GM03348 (cell line): ENCODE measurements at regions not wholly inside any gene's neighbourhood (a gene's known extent, or its start where the extent isn't known, plus 50 kb on each side); places are given as distances from the start of the nearest gene placed in this dataset.
"Not testable (repeated sequence)": the region's sequence is repeated elsewhere in the genome, so short reads cannot be mapped to it uniquely, and the experiment has no call there.

Source experiments
- DNase-seq: peaks from one replicate; pipeline ENCODE4 v3.0.0; 2012; ENCODE audit warnings: low spot score

- DNase-seq, result not testable (repeated sequence)
These were observed 61.7 kb downstream of the RHOU start for GRCh38 chr1:228796945-228797344.

- DNase-seq, result no peak
These were observed 62.8 kb downstream of the RHOU start for GRCh38 chr1:228798035-228798434.

GRCh38 chr1:228798548-228798947 is 63.3 kb downstream of the RHOU start:
- DNase-seq, result no peak

GRCh38 chr1:228799924-228800323 is 64.6 kb downstream of the RHOU start:
- DNase-seq, result no peak

DNA sequence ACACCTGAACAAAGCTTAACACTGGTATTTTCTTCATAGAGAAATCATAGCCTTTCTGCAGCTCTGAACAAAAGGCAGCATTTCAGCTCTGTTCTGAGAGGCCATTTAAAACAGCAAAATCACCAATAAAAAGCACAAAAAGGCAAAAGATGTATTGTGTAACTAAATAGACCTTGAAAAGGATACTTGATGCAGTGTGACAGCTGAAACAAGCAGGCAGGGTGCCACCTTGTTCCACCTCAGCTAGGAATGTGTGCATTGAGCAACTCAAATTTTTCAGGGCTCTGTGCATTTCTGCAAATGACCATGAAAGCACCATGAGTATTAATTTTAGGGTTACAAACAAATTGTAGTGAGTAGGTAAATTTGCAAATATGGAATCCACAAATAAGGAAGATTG is 65.8 kb downstream of the RHOU start:
- DNase-seq, result no peak

GRCh38 chr1:228802386-228803220 is 67.3 kb downstream of the RHOU start:
- DNase-seq, result no peak

GRCh38 chr1:228803421-228803820 is 68.1 kb downstream of the RHOU start:
- no peak for DNase-seq

- no peak for DNase-seq
These were observed 68.9 kb downstream of the RHOU start for GRCh38 chr1:228804173-228804572.

DNA sequence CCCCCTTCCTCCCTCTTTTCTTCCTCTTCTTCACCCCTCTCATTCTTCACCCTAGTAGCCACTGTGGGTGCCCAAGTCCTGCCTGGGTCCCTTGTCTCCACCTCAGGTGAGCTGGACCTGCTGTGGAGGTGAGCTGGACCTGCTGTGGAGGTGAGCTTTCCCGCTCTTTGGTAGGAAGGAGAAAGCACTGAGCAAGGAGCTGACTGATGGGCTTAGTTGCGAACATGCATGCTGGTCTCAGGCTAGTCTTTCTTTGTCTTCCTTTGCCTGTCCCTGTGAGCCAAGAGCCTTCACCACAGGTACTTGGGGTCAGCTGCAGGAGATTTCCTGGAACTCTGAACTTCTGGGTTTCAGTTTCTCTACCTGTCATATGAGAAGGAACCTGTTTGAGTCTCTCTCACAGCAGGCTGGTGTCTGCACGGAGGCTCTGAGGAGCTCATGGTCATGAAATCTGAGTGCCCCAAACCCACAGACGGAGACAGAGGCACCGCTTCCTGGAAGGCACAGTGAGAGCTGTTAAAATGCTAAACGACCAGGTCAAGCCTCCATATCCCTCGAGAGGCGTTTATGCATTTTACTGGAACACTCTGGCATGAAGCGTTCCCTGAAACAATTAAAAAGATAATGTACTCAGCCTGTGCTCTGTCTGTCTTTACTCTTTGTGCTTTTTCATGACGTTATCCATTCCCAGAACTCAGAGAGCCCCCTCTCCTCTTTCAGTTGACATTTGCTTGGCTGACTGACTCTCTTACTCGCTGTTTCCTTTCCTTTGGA is 69.5 kb downstream of the RHOU start:
- DNase-seq, result no peak

GRCh38 chr1:228807904-228808605 is 72.8 kb downstream of the RHOU start:
- DNase-seq, result no peak

DNA sequence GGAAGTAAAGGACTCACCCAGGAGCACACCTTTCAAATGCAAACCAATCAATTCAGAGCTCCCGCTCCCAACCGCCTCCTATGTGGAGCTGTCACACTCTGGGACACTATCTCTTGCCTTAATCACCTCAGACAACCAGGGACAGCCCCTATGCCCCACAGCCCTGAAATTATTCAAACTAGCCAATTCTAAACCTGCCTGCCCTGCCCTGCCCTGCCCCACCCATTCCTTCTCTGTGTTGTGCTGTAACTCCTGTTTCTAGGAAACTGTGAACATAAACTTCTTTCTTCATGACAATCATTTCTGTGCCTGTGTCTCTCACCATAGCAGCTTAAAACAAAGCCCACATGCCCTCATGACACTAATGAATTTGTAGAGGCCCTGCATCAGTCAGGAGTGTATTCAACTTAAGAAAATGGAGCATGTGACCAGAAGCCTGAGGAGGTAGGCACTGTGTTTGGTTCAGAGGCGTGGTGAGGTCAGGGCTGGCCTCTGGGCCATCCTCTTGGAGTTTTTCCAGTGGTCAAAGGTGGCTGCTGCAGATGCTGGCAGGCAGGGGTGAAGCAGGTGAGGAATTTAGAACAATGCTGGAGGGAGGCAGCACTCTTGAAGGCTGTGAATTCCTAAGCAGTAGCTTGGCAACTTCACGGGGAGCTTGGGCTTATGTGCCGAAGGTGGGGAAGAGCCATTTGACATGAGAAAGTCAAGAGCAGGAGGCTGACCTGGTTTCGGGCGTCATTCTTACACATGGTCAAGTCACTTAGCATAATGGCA is 74.5 kb downstream of the RHOU start:
- no peak for DNase-seq

DNA sequence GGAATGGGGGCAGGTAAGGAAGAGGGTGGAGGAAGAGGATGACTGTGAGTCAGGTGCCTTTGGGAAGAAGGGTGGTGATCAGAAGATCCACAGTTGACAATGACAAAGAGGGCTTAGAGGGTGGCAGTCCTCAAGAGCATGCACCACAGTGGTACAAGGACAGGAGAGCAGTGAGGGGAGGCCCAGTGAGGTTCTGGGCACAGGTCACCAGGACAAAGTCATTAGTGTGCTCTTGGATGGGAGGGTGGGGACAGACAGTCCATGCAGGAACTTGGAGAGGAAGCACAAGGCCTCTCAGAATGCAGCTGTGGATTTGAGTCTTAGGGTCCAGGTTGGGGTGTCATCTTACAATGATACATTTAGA is 75.1 kb downstream of the RHOU start:
- no peak for DNase-seq

DNA sequence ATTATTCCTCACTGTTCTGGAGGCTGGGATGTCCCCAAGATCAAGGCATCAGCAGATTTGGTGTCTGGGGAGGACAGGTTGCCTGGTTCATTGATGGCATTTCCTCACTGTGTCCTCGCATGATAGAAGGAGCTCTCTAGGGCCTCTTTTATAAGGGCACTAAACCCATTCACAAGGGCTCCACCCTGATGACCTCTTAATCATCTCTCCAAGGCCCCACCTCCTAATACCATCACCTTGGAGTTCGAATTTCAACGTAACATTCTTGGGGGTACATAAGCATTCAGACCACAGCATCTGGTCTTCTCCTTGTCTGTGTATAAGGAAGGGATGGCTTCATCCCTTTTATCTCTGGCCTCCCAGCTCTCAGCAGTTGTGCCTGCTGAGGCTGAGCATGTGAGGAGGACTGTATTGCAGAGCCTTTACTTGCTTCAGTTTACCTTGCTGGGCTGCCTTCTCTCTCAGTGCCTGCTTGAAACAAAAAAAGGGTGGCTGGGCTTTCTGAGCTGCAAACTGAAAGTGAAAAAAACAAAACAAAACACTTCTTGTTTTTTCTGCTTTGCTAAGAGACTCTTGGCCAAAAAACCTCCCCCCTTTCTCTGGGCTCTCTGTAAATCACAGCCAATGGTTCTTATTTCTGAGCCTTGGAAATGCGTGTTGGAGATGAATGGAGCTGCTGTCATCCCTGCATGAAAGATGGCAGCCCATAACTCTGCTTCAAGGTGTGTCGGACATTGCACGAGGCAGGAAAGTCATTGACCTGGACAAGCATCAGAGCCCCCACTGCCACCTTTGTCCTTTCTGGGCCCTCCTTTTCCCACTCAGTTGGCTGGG is 75.8 kb downstream of the RHOU start:
- no peak for DNase-seq

- no peak for DNase-seq
These were observed 76.5 kb downstream of the RHOU start for GRCh38 chr1:228811712-228812305.

DNA sequence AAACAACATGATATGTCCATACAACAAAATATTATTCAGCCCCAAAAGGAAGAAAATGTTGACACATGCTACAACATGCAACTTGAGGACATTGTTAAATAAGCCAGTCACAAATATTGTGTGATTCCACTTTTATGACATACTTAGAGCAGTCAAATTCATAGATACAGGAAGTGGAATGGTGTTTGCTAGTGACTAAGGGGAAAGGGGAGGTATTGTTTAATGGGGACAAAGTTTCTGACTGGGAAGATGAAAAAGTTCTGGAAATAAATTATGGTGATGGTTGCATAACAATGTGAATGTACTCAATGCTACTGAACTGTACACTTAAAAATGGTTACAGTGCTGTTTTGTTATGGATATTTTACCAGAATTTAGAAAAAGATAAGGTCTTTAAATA is 77.7 kb downstream of the RHOU start:
- DNase-seq, result no peak

DNA sequence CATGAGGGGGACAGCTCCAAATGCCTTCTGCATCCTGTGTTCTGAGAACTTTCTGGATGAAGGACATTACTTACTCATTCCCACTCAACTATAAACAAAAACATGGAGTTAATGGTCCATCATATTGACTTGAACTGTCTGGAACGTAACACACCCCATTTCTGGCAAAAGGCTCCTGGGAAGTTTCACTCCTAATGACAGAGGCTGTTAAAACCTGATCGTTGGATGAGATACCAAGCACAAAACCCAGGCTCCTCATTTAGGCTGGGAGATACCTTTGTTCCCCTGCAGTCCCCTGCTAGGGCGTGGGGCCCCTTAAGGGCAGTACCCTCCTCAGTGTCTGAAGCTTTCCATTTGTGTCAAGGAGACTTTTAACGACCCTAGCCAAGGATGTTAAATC is 78.9 kb downstream of the RHOU start:
- DNase-seq, result no peak

- DNase-seq, result no peak
These were observed 83.0 kb downstream of the RHOU start for GRCh38 chr1:228818296-228818695.

GRCh38 chr1:228818928-228819630 is 83.8 kb downstream of the RHOU start:
- DNase-seq, result no peak

DNA sequence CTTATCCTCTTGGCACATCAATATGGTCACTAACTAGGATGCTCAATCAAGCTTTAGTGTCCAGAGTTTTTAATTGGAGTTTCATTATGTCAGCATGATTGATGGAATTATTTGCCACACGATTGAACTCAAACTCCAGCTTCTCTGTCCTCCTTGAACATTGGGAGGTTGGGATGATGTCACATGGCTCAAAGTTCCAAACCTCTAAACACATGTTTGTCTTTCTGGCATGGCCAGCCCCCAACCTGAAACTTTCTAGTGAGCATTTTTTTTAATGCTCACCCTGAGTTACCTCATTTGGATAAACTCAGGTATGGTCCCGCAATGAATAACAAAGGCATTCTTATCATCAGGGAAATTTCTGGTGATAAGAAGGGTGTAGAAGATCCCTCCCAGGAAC is 86.0 kb downstream of the RHOU start:
- no peak for DNase-seq

DNA sequence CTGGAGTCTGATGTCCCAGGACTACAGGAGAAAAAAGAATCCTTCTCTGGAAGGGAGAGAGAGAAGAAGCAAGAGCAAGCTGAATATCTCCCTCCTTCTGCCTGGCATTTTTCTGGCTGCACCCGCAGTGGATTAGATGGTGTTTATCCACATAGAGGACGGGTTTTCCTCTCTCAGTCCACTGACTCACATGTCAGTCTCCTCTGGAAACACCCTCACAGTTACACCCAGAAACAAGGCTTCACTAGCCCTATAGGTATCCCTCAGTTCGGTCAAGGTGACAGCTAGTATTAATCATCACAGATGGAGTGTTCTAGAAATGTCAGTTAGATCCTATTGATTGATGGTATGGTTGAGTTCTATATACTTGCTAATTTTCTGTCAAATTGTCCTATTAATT is 87.9 kb downstream of the RHOU start:
- no peak for DNase-seq
